OCI-M2 (cell line): ENCODE measurements at regions not wholly inside any gene's neighbourhood (a gene's known extent, or its start where the extent isn't known, plus 50 kb on each side); places are given as distances from the start of the nearest gene placed in this dataset.

ENCODE experiments used
- DNase-seq: peaks from one replicate; lab custom pipeline; 2025; ENCODE audit not compliant: unreplicated experiment; lab: John Stamatoyannopoulos, UW

GRCh38 chr17:33753452-33753851 lies 460.4 kb upstream of the ASIC2 start:
- DNase-seq = no peak

GRCh38 chr17:33756021-33756420 lies 462.9 kb upstream of the ASIC2 start:
- no peak for DNase-seq

GRCh38 chr17:33765871-33766270 lies 472.8 kb upstream of the ASIC2 start:
- no peak for DNase-seq

GRCh38 chr17:33766721-33767120 lies 473.6 kb upstream of the ASIC2 start:
- no peak for DNase-seq

GRCh38 chr17:33769066-33769465 lies 476.0 kb upstream of the ASIC2 start:
- no peak for DNase-seq

- no peak for DNase-seq
These were observed 478.8 kb upstream of the CCL2 start for GRCh38 chr17:33776304-33776703.

- DNase-seq = no peak
These were observed 478.2 kb upstream of the CCL2 start for GRCh38 chr17:33776903-33777302.

GRCh38 chr17:33777674-33778073 lies 477.4 kb upstream of the CCL2 start:
- DNase-seq = no peak

GRCh38 chr17:33778505-33779233 lies 476.4 kb upstream of the CCL2 start:
- DNase-seq = no peak

- DNase-seq = no peak
These were observed 475.9 kb upstream of the CCL2 start for GRCh38 chr17:33779234-33779591.

GRCh38 chr17:33785281-33785680 lies 469.8 kb upstream of the CCL2 start:
- no peak for DNase-seq

GRCh38 chr17:33786478-33786877 lies 468.6 kb upstream of the CCL2 start:
- no peak for DNase-seq

- DNase-seq = no peak
These were observed 465.4 kb upstream of the CCL2 start for GRCh38 chr17:33789658-33790057.

- DNase-seq = no peak
These were observed 457.9 kb upstream of the CCL2 start for GRCh38 chr17:33797181-33797580.

- DNase-seq = no peak
These were observed 456.8 kb upstream of the CCL2 start for GRCh38 chr17:33798308-33798707.

- DNase-seq = no peak
These were observed 452.5 kb upstream of the CCL2 start for GRCh38 chr17:33802349-33803198.

- DNase-seq = no peak
These were observed 451.8 kb upstream of the CCL2 start for GRCh38 chr17:33803199-33803685.

- no peak for DNase-seq
These were observed 451.4 kb upstream of the CCL2 start for GRCh38 chr17:33803686-33804085.

- DNase-seq = no peak
These were observed 450.7 kb upstream of the CCL2 start for GRCh38 chr17:33804401-33804800.

GRCh38 chr17:33806631-33807030 lies 448.5 kb upstream of the CCL2 start:
- DNase-seq = no peak

GRCh38 chr17:33809748-33810147 lies 445.3 kb upstream of the CCL2 start:
- no peak for DNase-seq

GRCh38 chr17:33811004-33811760 lies 443.9 kb upstream of the CCL2 start:
- no peak for DNase-seq
